Stimulated activated CD4-positive, alpha-beta T cell treated with anti-CD3 and anti-CD28 coated beads, Interleukin-4, amount 100 ng/mL, for 48 hours (primary cell): ENCODE measurements at regions not wholly inside any gene's neighbourhood (a gene's known extent, or its start where the extent isn't known, plus 50 kb on each side); places are given as distances from the start of the nearest gene placed in this dataset.
"Not testable (repeated sequence)": the region's sequence is repeated elsewhere in the genome, so short reads cannot be mapped to it uniquely, and the experiment has no call there.

Experiments used
- DNase-seq, 2 donors: peaks; one replicate each; pipeline ENCODE4 v3.0.0-alpha.2; 2020; ENCODE audit warnings: low read depth in 2 of 2

DNA sequence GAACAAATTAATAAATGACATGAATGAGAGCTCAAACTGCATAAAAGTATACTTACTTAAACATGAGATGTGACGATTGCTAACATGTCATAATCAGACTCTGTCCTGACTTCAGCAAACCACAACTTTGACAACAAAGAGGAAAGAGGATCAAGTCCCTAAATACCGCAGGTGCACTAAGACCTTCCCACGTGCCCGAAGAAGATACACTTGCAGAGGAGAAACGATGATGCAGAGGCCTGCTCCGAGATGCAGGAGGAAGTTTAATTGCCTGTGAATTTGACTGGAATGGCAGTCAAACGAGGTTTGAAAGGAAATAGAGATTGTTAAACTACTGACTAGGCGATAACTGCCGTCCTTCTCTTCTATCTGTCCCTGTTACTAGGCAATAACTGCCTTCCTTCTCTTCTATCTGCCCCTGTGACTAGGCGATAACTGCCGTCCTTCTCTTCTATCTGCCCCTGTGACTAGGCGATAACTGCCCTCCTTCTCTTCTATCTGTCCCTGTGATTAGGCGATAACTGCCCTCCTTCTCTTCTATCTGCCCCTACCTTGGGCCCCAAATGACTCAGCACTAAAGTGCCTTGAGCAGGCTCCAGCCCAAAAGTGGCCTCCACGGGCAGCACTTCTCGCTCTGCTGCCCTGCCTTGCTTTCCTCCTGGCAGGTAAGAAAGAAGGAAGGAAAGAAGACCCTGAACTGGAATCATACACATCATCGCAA, 2226.0 kb upstream of the DEFB115 start:
- not testable (repeated sequence) for DNase-seq

DNA sequence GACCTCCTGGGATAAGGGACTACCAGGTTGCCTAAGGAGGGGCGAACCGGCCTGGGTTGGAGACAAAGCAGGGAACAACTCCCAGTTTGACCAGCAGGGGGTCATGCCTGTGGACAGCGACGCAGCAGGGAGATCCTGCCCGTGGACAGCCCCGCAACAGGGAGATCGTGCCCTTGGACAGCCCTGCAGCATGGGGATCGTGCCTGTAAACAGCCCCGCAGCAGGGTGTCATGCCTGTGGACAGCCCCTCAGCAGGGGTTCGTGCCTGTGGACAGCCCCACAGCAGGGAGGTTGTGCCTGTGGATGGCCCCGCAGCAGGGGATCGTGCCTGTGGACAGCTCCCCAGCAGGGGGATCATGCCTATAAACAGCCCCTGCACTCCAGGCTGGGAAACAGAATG, 2213.2 kb upstream of the DEFB115 start:
- DNase-seq, result not testable (repeated sequence)

GRCh38 chr20:29050008-29050606, 2207.4 kb upstream of the DEFB115 start:
- DNase-seq, result not testable (repeated sequence)

DNA sequence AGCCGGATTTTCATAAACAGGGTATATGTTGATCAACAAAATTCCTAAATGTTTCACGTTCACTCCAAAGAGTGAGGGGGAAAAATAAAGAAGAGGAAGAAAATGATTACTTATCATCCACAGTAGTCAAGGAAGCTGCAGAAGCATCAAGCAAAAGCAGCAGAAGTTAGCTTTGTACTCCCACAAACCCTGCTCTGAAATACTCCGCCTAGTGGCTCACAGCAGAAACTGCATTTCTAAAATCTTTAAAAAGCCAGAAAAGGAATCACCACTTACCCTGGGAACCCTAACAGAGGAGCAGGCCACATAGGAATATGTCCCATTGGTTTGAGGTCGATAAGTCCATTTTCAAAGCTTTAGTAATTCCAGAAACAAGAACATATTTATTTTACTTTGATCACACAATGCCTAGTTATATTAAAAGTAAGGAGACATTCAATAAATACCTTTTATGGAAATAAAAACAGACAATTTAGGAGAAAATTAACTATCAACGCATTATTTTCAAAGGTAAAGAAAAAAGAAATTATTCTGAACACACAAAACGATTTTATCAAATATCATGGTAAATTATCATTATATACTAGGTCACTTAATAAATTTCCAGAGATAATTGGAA, 2199.5 kb upstream of the DEFB115 start:
- not testable (repeated sequence) for DNase-seq

DNA sequence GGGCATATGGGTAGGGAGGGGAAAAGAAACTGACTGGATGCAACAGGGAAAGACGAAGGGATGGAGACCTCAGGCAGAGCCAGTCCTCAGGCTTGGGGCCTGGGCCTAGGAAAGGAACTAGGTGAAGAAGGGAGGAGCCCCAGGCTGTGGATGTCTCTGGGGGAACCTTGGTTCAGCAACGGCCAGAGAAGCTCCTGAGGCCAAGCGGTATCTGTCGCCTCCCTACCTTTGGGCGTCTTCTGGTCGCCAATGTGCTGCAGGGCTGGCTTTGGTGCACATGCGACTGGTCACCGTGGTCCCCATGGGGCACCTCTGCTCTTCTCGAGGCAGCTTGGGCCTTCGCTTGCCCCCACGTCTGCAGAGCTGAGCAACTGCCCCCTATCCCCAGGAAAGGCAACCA, 2195.0 kb upstream of the DEFB115 start:
- not testable (repeated sequence) for DNase-seq

DNA sequence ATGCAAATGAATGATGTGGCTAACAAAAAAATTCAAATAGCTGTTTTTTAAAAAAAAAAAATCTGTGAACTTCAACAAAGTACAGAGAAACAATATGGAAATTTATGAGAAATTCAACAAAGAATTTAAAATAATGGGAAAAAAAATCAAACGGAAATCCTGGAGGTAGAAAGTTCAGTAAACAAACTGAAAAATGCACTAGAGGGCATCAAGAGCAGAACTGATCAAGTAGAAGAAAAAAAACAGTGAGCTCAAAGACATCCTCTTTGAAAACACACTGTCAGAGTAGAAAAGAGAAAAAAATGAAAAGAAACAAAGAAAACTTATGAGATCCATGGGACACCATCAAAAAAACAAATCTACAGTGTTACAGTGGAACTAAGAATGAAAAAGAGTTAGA, 2191.1 kb upstream of the DEFB115 start:
- not testable (repeated sequence) for DNase-seq

- not testable (repeated sequence) for DNase-seq
Measured at GRCh38 chr20:29073640-29074039, 2183.8 kb upstream of the DEFB115 start.

DNA sequence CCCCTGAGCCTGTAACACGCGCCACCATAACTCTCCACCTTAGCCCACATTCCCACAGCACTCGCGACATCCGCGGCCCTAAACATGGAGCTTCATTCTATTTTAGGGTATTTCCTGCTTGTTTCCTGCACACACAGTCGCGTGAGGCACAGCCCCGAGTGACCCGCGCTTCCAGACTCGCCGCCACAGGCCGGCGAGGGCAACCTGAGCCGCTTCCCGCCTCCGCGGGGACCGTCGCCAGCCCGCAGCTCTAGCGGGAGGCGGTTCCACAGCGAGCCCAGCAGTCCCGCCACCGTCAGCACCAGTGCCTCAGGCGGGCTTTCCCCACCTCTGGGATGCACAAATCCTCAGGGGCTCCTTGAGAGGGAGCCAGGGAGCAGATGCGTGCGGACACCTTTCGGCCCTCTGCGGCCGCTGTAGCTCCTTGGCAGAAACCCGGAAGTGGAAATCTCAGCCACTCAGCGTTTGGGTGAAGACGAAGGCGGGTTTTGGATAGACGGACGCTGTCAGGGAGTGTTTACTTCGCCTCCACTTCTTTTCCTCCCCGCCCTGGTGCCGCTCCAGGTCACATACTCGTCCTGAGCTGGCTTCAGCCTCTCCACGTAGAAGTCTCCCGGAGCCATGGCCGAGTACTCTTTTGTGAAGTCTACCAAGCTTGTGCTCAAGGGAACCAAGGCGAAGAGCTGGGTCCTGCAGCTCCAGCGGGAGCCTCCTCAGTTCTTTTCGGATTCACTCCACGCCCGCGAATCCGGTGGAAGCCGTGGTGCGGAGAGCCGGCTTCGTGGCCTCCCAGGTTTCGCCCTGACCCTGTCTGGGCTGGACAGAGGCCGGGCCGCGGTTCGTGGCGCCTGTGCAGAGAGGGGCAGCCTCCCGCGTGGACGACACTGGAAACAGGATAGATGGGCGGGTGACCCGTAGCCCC, 2177.4 kb upstream of the DEFB115 start:
- peak in 1 of 2 donors; percentile 7 for DNase-seq

- DNase-seq, result not testable (repeated sequence)
Measured at GRCh38 chr20:29081712-29082111, 2175.8 kb upstream of the DEFB115 start.

DNA sequence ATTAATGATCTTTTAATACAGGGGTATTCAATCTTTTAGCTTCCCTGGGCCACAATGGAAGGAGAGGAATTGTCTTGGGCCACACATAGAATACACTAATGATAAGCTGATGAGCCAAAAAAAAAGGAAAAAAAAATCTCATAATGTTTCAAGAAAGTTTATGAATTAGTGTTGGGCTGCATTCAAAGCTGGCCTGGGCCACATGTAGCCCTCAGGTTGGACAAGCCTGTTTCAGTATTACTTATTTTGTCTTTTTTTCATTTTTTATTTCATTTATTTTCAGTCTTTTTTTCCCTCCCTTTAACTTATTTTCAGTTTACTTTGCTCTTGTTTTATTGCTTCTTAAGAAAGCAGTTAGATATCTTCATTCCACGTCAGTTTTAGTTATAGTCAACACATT, 2171.8 kb upstream of the DEFB115 start:
- no peak for DNase-seq

GRCh38 chr20:29086145-29086718, 2171.2 kb upstream of the DEFB115 start:
- not testable (repeated sequence) for DNase-seq

DNA sequence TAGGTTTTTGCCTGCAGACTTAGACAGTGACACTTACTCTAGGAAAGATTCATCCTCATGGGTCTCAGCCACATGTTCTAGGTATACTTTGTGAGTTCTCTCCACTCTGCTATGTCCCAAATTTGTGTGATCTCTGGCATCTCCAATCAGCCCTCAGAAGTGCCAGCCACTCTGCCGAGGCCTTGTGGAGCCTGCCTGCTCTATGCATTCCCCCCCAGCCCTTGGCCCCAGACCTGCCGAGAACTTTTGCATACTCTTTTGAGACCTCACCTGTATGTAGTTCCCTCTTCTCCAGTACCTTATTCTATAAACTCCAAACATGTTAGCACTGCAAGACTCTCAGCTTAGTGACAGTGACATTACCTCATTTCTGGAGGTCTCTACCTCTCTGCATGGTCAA, 2170.5 kb upstream of the DEFB115 start:
- DNase-seq, result no peak

DNA sequence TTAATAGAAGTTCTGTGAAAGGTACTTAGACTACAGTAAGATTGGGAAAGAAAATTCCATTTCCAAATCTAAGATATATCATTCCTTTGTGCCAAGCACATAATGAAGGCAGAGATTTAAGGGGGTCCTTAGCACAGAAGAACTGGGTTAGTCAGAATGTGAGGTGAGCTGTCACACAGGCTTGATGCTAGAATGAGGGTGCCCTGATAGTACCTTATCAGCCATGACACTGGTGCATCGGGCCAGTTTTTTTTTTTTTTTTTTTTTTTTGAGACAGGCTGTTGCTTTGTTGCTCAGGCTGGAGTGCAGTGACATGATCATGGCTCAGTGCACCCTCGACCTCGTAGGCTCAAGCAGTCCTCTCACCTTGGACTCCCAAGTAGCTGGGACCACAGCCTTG, 2169.6 kb upstream of the DEFB115 start:
- DNase-seq, result not testable (repeated sequence)

DNA sequence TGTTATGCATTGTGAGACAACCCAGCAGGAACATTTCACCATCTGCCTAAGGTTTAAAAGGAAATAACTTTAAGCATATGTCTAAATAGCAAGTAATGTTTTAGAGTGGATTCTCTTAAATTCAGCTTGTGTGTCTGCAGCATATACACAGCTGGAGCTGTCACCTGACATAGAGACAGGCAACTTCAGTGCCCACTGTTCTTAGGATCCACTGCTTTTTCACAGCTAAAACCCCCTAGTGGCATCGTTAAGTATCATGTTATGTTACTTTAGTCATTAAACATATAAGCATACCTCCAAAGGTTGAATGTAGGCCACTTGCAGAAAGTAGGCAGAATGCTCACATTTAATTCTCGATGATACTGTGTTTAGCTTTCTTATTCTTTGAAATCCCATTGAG, 2169.0 kb upstream of the DEFB115 start:
- DNase-seq, result not testable (repeated sequence)

GRCh38 chr20:29089409-29089808, 2168.1 kb upstream of the DEFB115 start:
- DNase-seq, result not testable (repeated sequence)

- not testable (repeated sequence) for DNase-seq
Measured at GRCh38 chr20:29093958-29094357, 2163.5 kb upstream of the DEFB115 start.

DNA sequence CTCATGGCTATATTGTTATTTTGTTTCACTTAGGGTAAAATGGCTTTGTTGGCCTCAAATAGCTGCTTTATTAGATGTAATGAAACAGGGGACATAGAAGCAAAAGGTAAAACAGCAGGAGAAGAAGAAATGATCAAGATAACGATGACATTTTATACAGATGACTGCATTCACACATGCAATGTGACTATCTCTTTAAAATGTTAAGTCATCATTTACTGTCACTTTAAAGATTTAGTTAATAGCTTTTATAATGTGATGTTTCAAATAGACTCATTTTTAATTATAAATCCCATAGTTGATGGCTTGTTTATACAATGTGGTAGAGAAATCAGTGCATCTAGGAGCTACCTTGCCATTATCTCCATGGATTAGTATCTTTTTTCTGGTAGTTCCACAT, 2160.8 kb upstream of the DEFB115 start:
- DNase-seq, result not testable (repeated sequence)

GRCh38 chr20:29107884-29108283, 2149.6 kb upstream of the DEFB115 start:
- not testable (repeated sequence) for DNase-seq

- not testable (repeated sequence) for DNase-seq
Measured at GRCh38 chr20:29109386-29109785, 2148.1 kb upstream of the DEFB115 start.

- not testable (repeated sequence) for DNase-seq
Measured at GRCh38 chr20:29115097-29115496, 2142.4 kb upstream of the DEFB115 start.

GRCh38 chr20:29119141-29119540, 2138.3 kb upstream of the DEFB115 start:
- no peak for DNase-seq
